ENCODE measurements at regions not wholly inside any gene's neighbourhood (a gene's known extent, or its start where the extent isn't known, plus 50 kb on each side); places are given as distances from the start of the nearest gene placed in this dataset.

GRCh38 chr4:117474987-117475386 is 389.6 kb upstream of the TRAM1L1 start:
- TF ChIP-seq, protein P1, sequence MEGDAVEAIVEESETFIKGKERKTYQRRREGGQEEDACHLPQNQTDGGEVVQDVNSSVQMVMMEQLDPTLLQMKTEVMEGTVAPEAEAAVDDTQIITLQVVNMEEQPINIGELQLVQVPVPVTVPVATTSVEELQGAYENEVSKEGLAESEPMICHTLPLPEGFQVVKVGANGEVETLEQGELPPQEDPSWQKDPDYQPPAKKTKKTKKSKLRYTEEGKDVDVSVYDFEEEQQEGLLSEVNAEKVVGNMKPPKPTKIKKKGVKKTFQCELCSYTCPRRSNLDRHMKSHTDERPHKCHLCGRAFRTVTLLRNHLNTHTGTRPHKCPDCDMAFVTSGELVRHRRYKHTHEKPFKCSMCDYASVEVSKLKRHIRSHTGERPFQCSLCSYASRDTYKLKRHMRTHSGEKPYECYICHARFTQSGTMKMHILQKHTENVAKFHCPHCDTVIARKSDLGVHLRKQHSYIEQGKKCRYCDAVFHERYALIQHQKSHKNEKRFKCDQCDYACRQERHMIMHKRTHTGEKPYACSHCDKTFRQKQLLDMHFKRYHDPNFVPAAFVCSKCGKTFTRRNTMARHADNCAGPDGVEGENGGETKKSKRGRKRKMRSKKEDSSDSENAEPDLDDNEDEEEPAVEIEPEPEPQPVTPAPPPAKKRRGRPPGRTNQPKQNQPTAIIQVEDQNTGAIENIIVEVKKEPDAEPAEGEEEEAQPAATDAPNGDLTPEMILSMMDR (conservative IDR thresholded peaks at IDR 0.05) = no peak
- H3K27ac ChIP-seq = no peak overlapping the region

- TF ChIP-seq, protein P1 (conservative IDR thresholded peaks at IDR 0.05) = no peak
These were observed 392.5 kb upstream of the TRAM1L1 start for GRCh38 chr4:117477925-117478324.

DNA sequence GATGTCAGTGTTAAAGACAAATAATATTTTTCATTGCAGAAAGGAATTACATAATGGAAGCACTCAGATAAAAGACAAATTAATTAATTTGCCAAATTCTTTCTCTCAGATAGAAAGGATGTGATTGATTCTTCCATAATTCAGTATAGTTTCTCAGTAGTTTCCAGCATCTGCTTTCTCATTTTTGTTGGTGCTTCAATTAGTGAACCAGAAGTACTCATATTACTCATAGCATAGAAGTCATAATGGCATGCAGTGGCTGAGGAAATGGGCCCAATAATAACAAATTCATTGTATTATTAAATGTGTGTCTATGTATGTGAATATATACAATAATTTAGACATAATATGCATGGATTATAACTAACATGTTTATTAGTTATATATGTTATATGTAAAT is 393.3 kb upstream of the TRAM1L1 start:
- TF ChIP-seq, protein P1 (conservative IDR thresholded peaks at IDR 0.05) = no peak
- no peak overlapping the region for H3K27ac ChIP-seq

More at GRCh38 chr4:117477925-117478324, 392.5 kb upstream of the TRAM1L1 start:
- no peak overlapping the region for H3K27ac ChIP-seq

- no peak overlapping the region for H3K27ac ChIP-seq
- TF ChIP-seq, protein P1 (conservative IDR thresholded peaks at IDR 0.05) = no peak
These were observed 394.3 kb upstream of the TRAM1L1 start for GRCh38 chr4:117479673-117480072.

DNA sequence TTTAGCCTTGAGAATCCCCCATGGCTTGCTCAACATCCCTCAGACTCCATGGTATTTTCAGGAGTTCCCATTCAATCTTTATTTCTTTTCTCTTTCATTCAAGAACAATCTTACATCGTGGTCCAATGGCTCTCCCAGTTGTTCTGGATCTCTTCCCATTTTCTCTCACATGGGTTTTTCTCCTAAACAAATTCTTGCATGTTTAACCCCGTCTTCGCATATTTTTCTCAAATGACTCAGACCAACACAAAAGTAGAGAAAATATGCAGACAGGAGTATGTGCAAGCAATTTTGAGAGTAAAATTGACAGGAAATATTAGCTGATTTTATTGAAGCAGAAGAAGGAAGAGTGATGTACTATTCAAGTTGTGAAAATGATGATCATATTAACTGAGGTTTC is 396.4 kb upstream of the TRAM1L1 start:
- H3K27ac ChIP-seq = no peak overlapping the region
- TF ChIP-seq, protein P1 (conservative IDR thresholded peaks at IDR 0.05) = no peak

DNA sequence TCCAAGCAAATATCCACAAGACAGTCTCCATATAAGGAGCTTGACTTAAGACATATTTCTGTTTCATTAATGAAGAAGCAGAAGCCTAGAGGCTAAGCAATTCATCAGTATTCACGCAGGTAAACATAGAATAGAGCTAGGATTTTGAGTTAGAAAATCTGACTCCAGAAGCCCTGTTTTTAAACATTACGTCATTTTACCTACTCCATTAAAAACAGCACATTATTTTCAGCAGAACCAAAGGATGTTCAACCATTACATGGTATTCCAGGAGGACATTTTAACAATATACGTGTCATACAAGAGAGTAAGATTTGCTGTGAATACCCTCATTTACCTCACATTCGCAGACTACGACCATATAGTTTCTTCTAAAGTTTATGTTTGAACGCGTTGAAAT is 403.3 kb upstream of the TRAM1L1 start:
- no peak overlapping the region for H3K27ac ChIP-seq
- TF ChIP-seq, protein P1 (conservative IDR thresholded peaks at IDR 0.05) = no peak

- no peak overlapping the region for H3K27ac ChIP-seq
- TF ChIP-seq, protein P1 (conservative IDR thresholded peaks at IDR 0.05) = no peak
These were observed 403.7 kb upstream of the TRAM1L1 start for GRCh38 chr4:117489107-117489506.

- H3K27ac ChIP-seq = no peak overlapping the region
- TF ChIP-seq, protein P1 (conservative IDR thresholded peaks at IDR 0.05) = no peak
These were observed 406.1 kb upstream of the TRAM1L1 start for GRCh38 chr4:117491516-117491915.
